GM19035 (cell line): ENCODE measurements at regions not wholly inside any gene's neighbourhood (a gene's known extent, or its start where the extent isn't known, plus 50 kb on each side); places are given as distances from the start of the nearest gene placed in this dataset.

Experiments
- ATAC-seq: cut with Tn5 transposase; IDR thresholded peaks from one replicate; pipeline ENCODE4 v1.9.1; 2021; ENCODE audit not compliant: unreplicated experiment

DNA sequence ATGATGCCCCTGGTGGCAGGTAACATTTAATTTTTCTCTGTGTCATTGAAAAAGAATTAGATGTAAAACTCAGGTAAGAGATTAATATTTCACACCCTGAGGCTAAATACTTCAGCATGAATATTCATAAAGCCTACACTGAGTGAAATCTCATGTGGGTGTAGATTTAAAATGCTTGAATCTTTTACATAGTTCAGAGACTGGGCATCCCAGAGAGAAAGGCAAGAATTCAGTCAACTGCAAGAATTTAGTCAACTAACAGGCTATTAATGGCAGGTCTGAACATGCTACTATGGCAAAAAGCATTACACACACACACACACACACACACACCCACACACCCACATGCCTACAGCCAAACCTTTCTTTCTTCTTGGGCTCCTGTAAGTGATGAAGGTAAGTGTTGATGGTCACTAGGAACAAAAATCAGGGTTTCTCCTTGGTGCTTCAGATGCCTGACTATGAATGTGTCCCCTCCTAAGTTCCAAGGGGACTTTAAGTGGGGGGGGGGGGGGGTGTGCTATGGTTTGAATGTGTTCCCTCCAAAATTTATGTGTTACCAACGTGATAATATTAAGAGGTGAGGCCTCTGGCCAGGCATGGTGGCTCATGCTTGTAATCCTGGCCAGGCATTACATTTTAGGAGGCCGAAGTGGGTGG lies 63.7 kb upstream of the PSMD7 start:
- no peak for ATAC-seq

DNA sequence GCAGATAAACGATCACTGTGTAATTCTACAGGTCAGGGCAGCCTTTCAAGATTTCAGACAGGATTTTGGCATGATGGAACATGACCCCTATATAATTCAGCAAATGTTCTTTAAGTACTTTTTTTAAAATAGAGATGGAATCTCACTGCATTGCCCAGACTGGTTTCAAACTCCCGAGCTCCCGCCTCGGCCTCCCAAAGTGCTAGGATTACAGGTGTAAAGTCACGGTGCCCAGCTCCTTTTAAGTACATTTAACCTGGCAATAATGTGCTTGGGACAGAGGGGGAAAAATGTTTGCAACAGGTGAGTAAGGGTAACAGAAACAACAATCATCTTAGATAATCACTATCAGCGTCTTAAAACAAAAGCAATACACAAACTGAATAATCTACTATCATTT lies 66.5 kb upstream of the PSMD7 start:
- ATAC-seq = no peak

DNA sequence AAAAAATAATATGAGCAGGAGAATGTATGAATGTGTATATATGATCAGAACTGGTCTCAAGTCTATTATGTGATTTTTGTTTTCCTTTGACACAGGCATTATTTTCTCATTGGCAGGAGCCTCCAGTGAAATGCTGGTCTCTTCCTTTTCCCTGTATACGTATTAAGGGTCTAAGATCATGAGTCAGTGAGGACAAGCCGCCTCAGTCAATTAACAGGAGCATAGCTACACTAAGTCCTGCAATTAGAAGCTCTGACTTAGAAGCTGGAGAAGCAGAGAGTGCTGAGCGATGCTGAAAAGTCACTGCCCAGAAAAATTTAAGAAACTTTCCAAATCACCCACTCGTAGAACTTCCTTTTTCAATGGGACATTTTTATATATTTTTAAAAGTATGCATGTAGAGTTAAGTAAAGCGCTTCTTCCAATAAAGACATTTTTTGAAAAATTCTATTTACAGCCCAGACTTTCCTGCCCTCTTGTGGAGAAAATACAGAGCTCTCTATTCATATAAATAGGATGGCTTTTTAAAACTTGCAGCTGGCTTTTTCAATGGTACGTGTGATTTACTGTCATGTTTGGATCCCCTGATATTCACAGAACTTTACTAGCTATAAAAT lies 70.2 kb upstream of the PSMD7 start:
- no peak for ATAC-seq

DNA sequence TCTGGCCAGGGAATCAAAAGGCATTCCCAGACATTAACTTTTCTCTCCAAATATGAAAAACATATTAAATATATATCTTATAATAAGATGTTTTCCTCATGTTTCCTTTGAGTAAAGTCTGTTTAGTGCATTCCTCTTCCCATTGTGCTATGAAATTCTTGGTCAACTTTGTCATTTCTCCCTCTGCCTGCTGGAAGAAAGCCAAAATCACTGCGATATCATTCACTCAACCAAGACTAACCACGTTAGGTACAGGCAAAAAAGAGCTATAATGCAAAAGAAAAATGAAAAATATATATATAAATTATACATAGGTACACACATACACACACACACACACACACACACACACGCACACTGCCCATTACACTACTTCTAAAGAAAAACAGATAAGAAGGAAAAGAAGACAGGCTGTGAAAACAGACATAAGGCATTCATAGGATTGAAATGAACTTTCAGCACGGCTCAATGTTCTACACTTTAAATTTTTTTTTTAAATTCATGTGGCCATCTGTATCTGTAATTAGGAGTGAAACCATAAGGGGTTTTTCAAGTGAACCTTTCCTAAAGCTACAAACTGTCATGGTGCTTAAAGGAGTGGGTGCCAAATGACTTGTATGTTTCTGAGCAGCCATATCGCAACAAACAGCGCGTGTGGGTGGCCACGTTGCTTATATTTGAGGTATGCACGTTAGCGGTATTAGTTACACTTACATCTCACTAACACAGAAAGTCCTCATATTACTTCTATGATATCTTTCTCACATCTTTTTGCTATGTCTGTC lies 71.6 kb upstream of the PSMD7 start:
- ATAC-seq = no peak

DNA sequence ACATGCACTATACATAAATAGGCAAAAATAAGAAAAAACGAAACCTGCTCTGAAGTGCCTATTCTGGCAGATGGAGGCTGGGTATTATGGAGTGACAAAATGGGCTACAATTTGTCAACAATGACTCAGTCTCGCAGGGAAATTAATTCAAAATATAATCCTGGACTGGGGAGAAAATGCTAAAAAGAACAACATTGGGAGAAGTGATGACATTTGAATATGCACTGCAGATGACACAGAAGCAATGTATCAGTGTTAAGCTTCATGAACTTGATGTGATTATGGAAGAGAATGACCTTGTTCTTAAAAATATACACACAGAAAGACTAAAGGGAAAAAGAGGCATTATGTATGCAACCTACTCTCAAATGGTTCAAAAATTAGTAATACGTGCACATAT lies 74.8 kb upstream of the PSMD7 start:
- ATAC-seq = no peak

DNA sequence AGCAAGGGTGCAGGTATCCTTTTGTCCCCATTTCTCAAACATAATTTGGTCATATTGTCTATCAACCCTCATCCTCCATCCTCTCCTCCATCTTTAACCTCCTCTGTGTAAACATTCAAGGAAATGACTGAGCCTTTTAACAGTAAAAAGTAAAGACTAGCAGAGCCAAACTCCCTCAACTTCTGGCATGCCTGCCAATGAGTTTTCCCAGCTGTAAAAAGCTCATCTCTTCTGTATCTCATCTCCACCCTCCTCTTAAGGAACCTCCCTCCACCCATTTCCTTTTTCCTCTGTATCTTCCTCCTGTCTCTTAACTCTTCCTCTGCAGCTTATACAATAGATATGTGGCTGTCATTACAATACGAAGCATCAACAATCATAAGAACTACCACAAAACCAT lies 76.9 kb upstream of the PSMD7 start:
- no peak for ATAC-seq

DNA sequence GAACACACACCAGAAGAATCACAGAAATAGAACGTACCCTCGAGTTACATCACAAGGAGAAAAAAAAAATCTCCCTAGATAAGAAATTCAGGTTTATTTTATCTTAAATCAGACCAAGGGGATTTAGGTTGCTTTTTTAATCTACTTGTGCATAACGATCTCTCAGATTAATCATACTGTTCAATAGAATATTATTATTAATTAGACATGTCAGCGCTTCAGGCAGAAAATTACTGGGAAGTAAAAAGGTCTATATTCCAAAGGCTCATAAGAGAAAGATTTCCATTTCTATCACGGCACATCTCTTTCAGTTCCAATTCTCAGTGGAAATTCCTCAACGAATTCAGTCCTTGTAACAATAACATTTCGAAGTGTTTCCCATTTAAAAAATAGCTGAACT lies 77.7 kb upstream of the PSMD7 start:
- no peak for ATAC-seq

- no peak for ATAC-seq
Measured at GRCh38 chr16:74216319-74216718, 80.3 kb upstream of the PSMD7 start.

DNA sequence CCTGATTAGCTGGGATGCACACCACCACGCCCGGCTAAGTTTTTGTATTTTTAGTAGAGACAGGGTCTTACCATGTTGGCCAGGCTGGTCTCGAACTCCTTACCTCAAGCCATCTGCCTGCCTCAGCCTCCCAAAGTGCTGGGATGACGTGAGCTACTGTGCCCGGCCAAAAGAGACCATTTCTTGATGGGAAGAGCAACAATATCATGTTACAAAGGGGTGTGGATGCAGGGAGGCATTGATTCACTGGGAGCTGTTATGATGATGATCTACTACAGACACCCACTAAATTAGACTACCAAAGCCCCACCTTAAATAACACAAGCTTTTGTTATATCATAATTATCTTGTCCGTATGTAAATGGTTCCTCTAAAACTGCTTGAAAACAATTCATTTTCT lies 81.4 kb upstream of the PSMD7 start:
- ATAC-seq = no peak

DNA sequence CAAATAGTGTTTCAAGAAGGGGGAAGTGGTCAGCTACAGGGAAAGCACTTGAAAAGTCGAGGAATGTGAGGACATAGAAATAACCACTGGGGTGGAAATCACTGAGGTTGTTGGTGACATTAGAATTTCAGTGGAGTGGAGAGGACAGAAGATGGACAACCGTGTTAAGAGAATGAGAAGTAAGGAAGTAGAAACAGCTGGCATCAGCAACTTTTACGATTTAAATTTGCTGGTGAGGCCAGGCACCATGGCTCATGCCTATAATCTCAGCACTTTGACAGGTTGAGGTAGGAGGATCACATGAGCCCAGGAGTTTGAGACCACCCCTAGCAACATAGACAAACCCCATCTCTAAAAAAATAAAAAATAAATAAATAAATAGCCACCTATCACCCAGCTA lies 83.2 kb upstream of the PSMD7 start:
- no peak for ATAC-seq

- ATAC-seq = no peak
Measured at GRCh38 chr16:74210245-74210644, 86.4 kb upstream of the PSMD7 start.

GRCh38 chr16:74202009-74202408 lies 94.6 kb upstream of the PSMD7 start:
- ATAC-seq = no peak

DNA sequence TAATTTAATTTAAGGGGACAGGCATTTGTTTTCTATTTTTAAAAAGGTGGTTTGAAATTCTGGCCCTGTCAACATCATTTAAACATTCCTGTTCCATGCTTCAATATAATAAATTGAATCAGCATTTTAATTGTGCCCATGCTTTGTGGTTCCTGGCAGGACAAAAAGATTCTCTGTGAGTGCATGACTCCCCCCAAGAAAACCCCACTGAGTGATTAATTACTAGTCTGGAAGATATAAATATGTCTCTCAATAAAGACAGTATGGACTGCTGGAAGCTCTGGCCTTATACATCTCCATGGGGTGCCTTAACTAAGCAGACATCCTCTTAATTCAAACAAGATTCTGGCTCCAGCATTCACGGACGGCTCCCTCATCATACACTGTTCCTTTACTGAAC lies 95.0 kb upstream of the PSMD7 start:
- ATAC-seq = no peak

DNA sequence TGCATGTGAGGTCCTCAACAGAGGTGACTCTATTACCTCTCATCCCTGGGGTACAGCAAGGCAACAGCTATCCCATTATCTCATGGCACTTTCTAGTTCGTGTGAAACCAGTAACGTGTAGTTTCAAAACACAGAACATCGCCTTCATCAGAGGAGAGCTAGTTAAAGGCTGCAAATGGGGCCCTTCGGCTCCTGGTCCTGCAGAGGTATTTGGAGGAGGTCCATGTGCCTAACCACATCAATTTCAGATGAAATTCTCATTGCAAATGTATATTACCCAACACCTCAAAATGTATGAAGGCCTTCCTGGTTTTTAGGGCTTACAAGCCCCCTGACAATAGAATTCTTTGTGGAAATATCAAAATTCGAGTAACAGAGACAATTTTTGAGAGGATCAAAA lies 95.7 kb upstream of the PSMD7 start:
- ATAC-seq = no peak

DNA sequence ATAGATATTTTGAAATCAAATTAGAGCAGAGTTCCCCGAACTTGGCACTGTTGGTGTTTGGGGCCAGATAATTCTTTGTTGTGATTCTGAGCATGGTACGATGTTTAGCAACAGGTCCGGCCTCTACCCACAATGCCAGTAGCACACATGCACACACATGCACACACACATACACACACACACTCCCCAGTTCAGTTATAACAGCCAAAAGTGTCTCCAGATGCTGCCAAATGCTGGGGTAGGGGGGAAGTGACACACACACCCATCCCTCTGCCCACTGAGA lies 96.8 kb upstream of the PSMD7 start:
- no peak for ATAC-seq

DNA sequence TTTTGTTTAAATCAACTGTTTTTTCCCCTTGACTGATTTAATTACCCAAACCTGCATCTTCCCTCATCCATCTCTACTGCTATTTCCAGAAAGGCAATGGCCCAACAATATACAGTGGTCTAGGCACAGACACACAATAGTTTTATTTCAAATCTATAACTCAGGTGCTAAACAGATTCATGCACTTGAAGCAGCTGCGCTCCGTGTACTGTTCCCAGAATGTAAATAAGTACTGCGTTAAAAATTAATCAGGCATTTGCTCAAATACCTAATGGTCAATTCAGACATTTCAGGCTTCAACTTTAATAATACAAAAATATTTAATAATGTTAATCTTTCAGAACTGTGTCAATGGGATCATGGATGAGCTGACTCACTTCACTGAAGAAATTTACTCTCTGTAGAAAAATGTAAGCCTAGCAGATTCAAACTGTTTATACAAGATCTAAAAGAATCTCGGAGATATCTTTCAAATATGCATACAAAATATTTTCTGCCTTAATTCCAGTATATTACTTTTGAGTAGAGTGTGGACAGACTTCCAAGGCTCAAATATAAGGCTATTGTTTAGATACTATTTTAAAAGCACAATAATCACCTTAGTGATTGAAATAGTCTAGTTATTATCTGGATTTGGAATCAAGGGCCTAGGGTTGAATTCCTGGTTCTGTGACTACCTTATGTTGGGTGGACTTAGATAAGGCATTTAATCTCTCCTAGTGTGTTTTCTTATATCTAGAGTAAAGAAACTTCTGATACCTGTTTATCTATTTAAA lies 97.4 kb upstream of the PSMD7 start:
- ATAC-seq = no peak

- no peak for ATAC-seq
Measured at GRCh38 chr16:74192281-74192797, 104.3 kb upstream of the PSMD7 start.

DNA sequence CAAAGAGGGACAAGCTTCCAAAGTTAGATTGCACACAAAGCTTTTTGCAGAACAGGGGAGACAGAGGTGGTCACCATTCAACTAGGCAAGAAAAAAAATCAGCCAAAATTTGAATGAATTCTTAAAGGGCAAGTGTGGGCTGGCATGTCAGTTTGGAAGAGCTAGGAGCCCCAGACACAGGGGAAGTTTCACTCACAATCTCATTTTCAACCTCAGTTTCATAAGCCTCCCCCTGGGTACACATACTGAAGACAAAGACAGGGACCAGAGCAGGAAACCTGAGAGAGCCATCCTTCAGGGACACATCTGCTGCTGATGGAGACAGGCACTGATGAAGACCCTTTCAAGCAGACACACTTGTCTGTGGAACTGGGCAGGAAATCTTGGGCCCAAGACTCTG lies 106.3 kb upstream of the PSMD7 start:
- ATAC-seq = no peak

DNA sequence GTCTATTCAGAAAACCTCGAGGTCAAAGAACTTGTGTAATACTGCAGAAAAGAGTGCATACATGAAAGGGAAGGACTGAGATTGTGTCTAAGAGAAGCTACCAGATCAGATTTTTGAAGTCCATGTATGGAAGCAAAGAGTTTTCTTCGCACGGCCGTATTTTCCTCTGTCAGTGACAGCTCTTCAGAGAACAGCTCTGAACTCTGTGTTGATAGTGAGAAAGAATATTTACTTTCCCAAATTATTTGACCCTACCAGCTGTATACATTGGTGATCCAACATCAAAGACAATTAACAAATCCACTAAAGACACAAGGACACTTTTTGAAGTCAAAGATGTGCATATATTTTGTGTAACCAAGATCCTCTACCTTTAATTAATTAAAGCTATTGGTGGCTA lies 107.8 kb upstream of the PSMD7 start:
- no peak for ATAC-seq

DNA sequence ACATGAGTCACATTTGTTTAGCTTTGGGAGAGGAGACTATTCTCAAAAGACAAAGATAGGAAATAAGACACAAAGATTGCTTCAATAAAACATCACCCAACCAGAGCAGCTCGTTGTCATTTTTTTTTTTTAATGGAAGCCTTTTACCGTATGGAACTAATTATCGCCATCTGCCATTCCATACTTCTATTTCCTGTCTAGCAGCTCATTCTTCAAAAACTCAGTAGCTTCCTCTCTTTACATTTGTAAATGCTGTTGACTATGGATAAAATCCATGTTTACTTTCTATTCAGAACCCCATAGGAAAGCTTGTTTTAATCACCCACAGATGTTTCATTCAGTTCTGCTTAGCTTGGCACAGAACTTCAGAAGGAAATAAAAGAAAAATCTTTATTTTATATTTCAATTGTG lies 110.0 kb upstream of the PSMD7 start:
- no peak for ATAC-seq

DNA sequence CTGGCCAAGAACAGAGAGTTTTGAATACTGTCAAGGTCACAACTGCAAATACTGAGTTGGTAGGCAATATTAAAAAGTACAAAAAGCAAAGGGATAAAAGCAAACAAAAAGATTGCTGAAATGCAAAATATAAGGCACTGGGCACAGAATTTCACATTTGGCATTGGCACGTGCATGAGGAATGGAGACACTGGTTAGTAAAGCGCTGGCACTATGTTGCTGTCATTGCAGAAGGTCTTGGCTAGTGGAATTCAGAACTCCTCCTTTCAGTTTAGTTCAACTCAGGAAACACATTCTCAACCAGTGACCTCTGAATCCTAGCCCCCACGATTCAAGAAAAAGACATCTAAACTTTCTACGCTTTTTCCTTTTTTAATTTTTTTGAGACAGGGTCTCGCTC lies 111.8 kb upstream of the PSMD7 start:
- no peak for ATAC-seq
